ENCODE measurements at regions not wholly inside any gene's neighbourhood (a gene's known extent, or its start where the extent isn't known, plus 50 kb on each side); places are given as distances from the start of the nearest gene placed in this dataset.

DNA sequence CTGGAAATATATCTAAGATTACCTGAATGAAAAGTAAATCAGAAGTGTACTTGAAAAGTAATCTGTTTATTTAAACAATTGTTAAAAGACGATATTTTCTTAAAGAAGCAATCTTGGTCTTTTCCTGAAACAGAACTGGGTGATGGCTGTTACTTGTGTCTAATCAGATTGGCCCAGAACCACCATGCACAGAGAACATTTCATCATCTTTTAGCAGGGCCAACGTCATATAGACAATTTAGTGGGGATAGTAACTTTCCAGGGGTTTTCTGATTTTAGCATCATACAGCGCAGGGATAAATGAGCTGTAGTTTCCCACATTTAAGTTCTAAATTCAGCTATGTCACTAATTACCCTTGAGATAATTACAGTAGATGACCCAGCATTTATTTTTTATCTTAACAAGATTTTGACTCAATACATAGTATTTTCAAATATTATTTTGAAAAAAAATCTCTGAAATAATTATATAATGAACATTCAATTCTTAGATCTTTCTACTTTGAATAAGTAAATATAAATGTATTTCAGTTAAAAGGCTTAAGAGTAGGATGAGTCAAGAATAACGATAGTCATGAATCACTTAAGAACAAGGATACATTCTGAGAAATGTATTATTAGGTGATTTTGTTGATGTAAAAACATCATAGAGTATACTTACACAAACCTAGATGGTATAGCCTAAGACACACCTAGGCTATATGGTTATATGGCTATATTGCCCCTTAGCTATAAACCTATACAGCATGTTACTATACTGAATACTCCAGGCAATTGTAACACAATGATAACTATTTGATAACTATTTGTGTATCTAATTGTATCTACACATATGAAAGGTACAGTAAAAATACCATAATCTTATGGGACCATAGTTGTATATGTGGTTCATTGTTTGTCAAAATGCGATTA, 103.8 kb upstream of the MME start:
- no peak for DNase-seq (ENCODE audit: low read depth, low spot score)

- DNase-seq (ENCODE audit: low read depth, low spot score): peak; percentile 4
Observed at GRCh38 chr3:154973851-154974250, 106.3 kb upstream of the MME start.

- no peak for DNase-seq (ENCODE audit: low read depth, low spot score)
Observed at GRCh38 chr3:154972951-154973350, 107.2 kb upstream of the MME start.

DNA sequence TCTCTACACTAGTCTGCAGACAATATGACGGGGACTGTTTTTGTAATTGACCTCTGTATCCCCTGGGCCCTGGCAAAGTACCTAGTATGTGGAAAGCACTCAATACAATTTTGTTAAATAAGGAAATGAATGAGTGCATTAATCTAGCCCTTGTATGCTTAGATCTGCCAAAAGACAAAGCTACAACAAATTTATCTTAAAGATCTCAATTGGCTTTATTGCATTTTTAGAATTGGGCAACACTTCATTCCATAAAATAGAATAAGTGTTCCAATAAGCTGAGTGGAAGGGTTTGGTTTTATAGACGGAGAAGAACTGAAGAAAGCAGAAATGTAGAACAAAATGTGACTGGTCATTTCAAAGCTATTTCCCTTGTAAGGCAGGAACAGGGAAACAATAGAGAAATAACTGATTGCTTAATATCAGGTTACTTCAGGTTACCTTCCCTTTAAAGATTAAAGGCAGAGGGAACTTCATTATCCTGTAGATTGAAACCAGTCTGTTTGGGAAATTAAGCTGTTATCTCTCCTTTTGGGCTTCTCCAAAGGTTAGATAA, 108.3 kb upstream of the MME start:
- no peak for DNase-seq (ENCODE audit: low read depth, low spot score)

GRCh38 chr3:154971341-154971740, 108.8 kb upstream of the MME start:
- no peak for DNase-seq (ENCODE audit: low read depth, low spot score)

DNA sequence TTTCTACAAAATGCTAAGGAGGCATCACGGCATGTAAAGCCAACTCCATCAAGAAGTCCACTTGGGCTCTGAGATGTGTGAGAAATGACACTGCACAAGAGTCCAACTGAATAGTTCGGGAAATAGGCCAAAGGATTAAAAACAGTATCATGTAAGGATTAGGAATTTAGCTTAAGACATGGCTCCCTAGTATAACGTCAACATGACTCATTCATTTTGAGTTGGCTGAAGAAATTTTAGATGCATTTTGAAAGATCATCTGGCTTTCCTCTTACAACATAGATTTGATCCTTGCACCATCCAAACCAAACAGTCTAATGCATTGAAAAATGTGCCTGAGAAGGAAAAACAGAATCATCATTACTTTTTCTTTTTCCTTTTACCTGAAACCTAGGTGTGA, 109.3 kb upstream of the MME start:
- DNase-seq (ENCODE audit: low read depth, low spot score): no peak

DNA sequence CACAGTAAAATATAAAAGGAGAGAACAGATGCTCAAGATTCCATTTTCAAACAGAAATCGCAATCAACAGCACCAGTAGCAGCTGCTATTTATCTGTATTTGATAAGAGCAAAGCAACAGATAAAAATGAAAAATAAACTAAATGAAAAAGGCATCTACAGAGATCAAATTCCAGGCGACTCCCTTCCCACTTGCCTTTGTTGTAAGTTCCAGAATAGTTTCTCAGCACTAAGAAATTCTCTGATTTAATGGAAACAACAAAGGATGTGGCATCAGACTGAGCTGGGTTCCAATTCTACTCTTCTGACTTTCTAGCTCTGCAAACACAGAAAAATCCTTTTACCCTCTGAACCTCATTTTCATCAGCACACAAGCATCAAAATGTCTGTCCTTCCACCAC, 110.8 kb upstream of the MME start:
- no peak for DNase-seq (ENCODE audit: low read depth, low spot score)

GRCh38 chr3:154967090-154967489, 113.0 kb upstream of the MME start:
- DNase-seq (ENCODE audit: low read depth, low spot score): no peak

- DNase-seq (ENCODE audit: low read depth, low spot score): no peak
Observed at GRCh38 chr3:154956815-154957214, 123.3 kb upstream of the MME start.

- DNase-seq (ENCODE audit: low read depth, low spot score): no peak
Observed at GRCh38 chr3:154955907-154956533, 124.1 kb upstream of the MME start.

- DNase-seq (ENCODE audit: low read depth, low spot score): no peak
Observed at GRCh38 chr3:154954757-154955156, 125.4 kb upstream of the MME start.

GRCh38 chr3:154953538-154953937, 126.6 kb upstream of the MME start:
- DNase-seq (ENCODE audit: low read depth, low spot score): no peak

- DNase-seq (ENCODE audit: low read depth, low spot score): no peak
Observed at GRCh38 chr3:154952553-154952952, 127.6 kb upstream of the MME start.

GRCh38 chr3:154943981-154944380, 136.1 kb upstream of the MME start:
- DNase-seq (ENCODE audit: low read depth, low spot score): no peak

GRCh38 chr3:154942827-154943226, 137.3 kb upstream of the MME start:
- DNase-seq (ENCODE audit: low read depth, low spot score): no peak

- DNase-seq (ENCODE audit: low read depth, low spot score): no peak
Observed at GRCh38 chr3:154936196-154936595, 143.9 kb upstream of the MME start.

GRCh38 chr3:154933581-154933980, 146.5 kb upstream of the MME start:
- DNase-seq (ENCODE audit: low read depth, low spot score): no peak

GRCh38 chr3:154932633-154933032, 147.5 kb upstream of the MME start:
- DNase-seq (ENCODE audit: low read depth, low spot score): no peak

DNA sequence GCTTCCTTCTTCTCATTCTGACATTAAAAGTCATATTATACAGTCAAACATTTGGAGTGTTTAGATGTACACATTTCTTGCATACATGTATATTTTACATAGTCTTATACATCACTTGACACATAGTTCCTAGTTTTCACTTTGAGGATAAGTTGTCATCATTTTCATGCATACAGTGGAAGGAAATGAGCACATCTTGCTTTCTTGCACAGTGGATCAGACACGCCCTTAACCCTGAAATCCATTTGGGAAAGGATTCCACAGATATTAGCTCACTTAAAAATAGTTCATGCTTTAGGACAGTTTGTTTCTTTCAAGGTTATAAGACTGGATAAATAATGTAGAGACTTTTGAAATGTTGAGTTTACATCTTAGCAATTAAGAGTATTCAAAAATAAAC, 148.6 kb upstream of the MME start:
- no peak for DNase-seq (ENCODE audit: low read depth, low spot score)

DNA sequence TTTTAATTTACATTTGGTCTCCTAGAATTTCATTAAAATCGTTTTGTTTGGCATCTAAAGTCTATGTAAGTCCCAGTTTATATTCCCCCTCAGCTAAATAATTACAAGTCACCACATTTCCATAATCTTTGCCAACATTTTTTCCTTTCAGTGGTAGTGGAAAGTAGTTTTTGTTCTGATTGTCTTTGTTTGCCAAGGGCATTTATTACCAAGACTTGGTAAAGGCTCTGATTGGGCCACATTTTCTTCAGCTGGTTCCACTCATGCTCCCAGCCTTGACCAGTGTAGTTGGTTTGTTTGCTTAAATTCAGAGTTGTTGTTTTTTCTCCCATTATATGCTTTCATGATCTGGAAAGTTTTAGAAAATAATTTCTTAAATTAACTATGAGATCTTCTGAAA, 153.4 kb upstream of the MME start:
- DNase-seq (ENCODE audit: low read depth, low spot score): no peak

DNA sequence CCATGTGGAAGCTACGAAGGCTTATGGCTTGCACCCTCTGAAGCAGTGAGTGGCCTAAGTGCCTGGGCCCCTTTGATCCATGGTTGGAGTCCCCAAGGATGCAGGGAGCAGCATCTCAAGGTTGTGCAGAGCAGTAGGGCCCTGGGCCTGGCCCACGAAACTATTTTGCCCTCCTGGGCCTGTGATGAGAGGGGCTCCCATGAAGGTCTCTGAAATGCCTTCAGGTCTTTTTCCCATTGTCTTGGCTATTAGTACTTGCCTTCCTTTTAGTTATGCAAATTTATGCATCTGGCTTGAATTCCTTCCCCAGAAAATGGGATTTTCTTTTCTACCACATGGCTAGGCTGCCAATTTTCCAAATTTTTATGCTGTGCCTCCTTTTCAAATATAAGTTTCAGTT, 158.8 kb upstream of the MME start:
- DNase-seq (ENCODE audit: low read depth, low spot score): peak; percentile 25

DNA sequence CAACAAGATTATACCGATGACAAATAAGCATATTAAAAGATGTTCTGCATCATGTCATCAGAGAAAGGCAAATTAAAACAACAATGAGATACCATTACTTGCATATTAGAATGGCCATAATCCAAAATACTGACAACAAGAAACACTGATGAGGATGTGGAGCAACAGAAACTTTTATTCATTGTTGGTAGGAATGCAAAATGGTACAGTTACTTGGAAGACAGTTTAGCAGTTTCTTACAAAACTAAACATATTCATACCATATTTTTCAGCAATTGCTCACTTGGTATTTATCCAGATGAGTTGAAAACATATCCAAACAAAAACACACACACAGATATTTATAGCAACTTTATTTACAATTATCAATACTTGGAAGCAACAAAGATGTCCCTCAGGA, 160.9 kb upstream of the MME start:
- no peak for DNase-seq (ENCODE audit: low read depth, low spot score)

DNA sequence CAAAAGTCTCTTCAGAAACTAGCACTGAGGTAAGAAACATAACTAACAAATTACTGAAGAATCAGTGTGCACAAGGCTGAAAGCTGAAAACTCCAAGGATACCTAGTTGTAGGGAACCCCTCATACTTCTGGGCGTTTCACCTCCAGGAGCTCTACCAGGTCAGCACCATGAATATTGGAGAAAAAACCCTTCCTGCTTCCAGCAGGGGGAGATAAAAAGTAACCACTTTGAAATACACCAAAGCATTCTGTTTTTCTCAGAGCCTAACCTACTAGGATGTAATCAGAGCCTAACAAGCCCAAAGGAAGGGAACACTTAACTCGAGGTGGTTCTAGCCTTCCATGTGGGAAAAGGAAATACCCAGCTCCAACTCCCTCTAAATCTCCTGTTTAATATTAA, 175.8 kb upstream of the MME start:
- DNase-seq (ENCODE audit: low read depth, low spot score): peak; percentile 32
